ENCODE measurements at regions not wholly inside any gene's neighbourhood (a gene's known extent, or its start where the extent isn't known, plus 50 kb on each side); places are given as distances from the start of the nearest gene placed in this dataset.
"Not testable (repeated sequence)": the region's sequence is repeated elsewhere in the genome, so short reads cannot be mapped to it uniquely, and the experiment has no call there.

- DNase-seq: not testable (repeated sequence)
Measured at GRCh38 chr21:13802757-13803156, 193.2 kb downstream of the POTED start.
